ENCODE measurements at regions not wholly inside any gene's neighbourhood (a gene's known extent, or its start where the extent isn't known, plus 50 kb on each side); places are given as distances from the start of the nearest gene placed in this dataset.
A peak's percentile ranks its signal among the peaks of the same experiment; 100 is the strongest.

DNA sequence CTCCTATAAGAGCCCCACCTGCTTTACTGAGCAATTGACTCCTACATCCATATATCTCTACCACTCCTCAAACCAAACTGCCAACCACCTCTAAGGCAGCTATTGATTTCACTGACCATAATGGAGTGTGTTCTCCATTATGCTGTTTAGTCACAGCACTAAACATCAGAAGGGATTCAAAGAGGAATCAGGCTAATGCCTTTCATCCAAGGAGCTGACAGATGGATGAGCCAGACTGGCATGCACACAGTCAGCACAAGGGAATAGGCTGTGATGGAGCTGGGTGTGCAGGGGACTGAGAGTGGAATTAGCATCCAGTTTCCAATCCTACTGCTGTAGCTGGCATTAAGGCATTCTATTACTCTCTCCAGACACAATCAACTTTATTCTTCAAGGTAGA is 88.7 kb upstream of the CCL2 start:
- DNase-seq = no peak

DNA sequence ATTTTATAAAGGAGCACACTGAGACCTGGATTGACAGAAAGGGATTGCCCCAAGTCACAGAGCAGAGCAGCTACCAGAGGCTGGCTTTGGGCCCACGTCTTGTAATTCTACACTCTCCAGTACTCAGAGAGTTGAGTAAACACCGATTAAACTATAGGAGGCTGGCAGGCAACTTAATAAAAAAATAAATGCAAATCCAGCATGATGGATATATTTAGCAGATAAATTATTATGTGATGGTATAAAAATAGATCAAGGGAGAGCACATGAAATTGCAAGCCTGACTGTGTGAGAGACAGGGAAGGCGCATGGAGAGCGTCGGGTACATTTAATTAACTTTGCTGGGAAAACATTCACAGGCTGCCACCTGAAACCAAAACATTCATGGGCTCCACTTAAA is 87.7 kb upstream of the CCL2 start:
- DNase-seq = peak in 1 of 56 donors; percentile 5

DNA sequence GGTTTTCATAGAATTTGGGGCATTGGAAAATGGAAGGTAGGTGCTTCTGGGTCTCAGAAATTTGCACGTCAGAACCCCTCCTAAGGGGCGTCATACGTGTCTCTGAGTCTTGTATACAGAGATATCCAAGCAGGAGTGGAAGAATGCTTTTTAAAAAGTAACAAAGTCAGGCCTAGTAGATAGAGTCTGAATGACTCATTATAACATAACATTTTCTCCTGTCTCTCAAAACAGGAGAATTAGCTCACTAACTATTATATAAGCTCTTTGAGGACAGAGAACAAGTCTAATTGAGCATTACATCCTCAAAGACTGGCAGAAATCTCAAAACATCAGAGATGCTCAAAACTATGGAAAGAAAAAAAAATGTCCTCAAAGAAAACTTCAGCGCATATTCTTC is 86.1 kb upstream of the CCL2 start:
- DNase-seq = no peak

DNA sequence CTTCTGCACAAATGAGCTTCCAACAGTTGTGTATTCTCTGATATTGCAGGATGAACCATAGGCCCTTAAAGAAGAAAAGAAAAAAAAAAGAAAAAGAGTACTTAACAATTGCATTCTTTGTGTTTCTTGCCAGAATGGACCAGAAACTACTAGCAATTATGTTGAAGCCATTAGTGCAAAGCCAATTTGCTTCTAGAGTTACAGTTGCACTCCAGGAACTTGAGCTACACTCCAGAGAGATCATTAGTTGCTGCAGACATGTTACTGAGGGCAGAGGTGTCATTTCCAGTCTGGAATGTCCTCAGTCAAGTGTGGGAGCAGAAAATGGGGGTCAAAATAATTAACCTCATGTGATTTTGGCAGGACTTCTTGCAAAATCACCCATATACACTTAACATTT is 85.6 kb upstream of the CCL2 start:
- no peak for DNase-seq

DNA sequence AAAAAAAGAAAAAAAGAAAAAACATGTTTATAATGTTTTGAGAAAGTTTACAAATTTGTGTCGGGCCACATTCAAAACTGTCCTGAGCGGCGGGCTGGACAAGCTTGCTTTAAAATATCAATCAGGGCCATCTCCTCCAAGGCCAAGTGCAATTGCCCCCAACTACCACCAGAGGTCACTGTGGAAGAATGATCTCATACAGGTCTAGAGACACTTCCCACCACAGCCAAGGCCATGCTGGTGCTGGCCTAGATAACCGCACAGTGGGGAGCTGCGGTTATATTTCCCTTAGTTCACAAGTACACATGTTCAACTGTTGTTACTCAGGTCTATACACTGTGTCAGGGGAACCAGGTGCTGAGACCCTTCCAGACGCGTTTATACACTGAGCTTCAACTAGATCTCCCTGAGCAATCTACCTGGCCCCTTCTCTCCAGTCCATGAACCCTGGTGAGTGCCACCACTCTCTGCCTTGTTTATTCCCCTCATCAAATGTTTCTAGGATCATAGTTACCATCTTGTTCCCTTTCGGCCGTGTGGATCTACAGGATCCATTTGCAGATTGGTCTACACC is 83.8 kb upstream of the CCL2 start:
- peak in 13 of 56 donors; percentile 7 to 58 (median 19) for DNase-seq

DNA sequence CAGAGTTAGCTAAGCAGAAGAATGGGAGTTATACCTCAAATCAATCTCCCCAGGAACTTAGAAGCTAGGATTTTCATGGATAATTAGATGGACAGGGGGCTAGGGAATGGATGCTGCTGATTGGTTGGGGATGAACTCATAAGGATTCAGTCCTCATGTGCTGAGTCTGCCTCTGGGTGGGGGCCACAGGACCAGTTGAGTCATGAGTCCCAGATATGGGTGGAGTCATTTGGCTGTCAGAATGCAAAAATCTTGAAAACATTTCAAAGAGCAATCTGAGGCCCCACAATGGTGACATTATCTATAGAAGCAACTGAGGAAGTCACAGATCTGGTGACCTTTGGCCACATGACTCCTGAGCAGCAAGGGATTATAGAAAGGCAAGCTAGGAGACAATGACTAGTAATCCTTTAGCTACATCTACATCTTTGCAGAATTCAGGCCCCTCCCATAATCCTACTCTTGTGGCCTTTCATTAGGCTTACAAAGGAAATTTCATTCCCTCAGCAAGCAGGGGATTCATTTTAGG is 82.6 kb upstream of the CCL2 start:
- no peak for DNase-seq

DNA sequence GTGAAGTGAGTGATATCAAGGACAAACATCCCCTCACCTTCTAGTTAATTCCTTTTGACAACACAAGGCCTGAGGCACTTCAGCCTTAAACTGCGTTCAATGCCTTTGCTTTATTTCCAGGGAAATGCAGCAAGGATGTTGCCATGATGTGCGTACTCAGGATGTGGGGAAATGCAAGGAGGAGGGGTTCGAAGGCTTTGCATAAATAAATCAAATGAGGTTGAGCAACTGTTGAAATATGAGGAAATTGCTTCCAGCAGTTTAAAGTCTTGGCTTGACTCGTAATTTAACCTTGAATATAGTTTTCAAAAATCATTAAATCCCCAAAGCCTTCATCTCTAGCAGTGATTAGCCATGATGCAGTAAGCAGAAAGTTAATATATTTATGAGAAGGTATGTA is 81.8 kb upstream of the CCL2 start:
- no peak for DNase-seq

DNA sequence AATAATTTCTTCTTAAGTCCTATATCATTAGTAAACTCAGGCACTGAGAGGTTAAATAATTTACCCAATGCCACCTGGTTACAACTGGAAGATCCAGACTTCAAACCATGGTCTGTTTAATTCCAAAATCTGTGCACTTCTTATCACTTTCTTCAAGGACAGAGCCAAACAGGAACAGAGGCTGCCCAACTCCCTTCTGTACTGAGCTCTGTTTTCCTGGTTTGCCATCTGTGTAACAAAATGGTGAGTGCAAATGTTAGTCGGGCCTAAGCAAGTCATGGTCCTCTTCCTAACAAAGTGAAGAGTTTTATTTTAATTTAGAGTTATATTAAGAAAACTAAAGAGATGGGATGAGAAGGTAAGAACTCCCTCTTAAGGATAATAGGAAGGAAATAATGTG is 80.6 kb upstream of the CCL2 start:
- DNase-seq = no peak

DNA sequence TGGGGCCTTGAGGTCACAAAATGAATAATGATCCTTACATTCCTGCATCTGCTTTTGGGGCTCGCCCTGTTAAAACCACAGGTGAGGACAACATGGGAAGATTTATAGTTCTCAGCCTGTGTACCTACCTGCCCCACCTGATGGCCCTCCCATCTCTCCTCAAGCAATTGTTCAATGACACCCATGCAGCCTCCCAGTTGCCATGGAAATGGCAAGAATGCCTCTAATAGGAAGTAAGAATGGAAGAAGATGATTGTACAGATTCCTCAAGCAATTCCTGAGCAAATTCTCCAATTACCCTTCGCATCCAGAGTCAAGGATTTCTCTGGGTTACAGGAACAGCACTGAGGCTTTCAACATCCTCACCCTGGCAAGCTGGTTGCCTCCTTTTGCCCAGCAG is 78.6 kb upstream of the CCL2 start:
- peak in 8 of 56 donors; percentile 2 to 19 (median 11) for DNase-seq

DNA sequence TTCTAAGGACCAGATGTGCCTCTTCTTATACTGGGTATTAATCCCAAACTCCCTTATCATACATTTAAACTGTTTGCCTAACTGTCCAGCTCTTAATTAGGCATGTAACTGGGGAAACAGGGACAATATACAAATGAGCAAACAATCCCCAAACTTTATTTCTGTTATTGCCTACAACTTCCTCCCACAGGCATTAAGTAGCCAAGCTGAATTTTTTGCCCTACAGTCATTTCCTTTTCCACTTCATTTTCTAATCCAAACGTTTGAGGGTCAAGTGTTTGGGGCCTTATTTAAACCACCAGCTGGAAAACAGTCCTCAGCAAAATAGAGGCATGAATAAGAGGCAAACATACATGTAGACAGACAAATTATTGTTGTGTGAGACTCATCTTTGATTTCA is 77.4 kb upstream of the CCL2 start:
- DNase-seq = no peak

DNA sequence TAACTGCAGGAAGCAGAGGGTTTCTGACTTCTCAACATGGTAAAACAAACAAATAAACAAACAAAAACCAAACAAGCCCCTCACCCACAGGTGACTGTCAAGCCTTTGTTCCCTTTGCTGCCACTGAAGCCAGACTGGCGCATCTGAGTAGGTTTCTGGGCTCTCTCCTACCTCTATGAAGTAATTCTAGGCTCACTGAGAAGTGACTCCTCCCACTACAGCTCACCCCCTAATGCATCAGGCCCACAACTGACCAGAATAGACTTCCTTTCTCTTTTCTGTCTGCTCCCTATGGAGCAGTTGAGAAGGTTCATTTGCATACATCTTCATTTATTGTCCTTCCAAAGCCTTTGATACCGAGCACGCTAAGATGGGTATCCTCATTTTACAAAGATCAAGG is 77.0 kb upstream of the CCL2 start:
- no peak for DNase-seq

DNA sequence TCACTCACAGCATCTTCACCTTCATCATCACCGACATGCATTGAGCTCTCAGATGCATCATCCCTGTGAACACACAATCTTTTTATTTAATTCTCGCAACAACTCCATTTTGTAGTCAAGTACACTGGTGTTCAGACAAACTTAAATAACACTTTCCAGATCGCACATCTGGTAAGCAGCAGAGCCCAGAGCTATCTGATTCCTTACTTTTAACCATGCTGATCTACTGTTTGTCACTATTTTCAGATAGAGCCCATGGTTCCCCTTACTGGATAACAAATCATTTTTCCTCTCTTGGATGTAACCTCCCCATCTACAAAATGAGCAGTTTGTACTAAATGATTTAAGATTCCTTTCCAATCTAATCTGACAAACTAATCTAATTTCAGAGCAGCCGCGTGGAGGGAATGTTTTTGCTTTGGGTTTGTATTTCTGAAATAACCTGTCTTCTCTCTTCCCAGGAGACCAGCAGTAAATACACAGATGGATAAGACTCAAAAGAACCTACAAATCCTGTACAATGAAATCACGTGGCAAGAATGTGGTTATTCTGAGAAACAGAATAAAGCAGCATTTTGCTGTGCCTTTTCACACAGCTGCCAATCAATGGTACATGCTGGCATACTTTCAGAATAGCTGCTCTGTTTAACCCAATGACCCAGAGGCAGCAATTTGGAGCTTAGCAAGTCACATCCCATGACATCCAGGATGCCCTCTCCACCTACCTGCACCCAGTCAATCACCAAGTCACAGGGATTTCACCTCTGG is 72.9 kb upstream of the CCL2 start:
- DNase-seq = no peak

DNA sequence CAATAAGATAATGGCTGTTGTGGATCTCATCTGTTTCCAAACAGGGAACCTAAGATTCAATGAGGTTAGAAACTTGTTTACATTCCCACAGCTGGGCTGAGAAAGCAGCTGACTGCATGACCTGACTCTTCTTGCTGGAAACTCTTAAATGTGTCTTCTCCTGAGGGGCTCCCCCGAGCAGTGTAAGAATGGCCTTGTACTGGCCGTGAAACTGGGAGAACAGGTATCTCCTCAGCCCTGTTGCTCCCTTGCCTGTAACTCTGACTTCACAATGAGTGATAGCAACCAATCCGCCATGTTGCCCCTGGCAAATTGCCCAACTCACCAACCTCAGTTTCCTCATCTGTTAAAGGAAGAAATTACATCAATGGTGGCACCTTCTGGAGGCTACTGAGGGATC is 59.1 kb upstream of the CCL2 start:
- no peak for DNase-seq

DNA sequence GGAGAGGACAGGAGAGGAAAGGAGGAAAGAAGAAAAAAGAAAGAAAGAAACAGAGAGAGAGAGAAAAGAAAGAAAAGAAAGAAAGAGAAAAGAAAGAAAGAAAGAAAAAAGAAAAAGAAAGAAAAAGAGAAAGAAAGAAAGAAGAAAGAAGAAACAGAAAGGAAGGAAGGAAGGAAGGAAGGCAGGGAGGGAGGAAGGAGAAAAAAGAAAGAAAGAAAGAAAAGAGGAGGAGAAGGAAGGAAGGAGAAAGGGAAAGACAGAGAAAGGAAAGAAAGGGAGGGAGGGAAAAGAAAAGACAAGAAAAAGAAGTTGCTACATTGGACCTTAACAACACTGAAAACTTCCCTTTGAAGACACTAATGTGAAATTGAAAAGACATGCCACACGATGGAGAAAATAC is 56.6 kb upstream of the CCL2 start:
- DNase-seq = no peak

DNA sequence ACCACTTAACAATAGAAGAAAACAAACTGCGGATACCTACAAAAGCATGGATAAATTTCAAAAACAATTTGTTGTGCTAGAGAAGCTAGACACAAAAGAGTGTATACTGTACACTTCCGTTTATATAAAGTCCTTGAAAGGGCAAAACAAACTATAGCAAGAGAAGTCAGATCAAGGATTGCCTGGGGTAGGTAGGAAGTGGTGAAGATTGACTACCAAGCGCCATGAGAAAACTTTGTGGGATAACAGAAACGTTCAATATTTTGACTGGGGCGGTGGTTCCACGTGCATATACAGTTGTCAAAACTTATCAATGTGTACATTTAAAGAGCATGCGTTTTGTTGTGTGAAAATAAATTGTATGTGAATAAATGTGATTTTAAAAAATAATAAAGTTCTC is 55.6 kb upstream of the CCL2 start:
- no peak for DNase-seq

DNA sequence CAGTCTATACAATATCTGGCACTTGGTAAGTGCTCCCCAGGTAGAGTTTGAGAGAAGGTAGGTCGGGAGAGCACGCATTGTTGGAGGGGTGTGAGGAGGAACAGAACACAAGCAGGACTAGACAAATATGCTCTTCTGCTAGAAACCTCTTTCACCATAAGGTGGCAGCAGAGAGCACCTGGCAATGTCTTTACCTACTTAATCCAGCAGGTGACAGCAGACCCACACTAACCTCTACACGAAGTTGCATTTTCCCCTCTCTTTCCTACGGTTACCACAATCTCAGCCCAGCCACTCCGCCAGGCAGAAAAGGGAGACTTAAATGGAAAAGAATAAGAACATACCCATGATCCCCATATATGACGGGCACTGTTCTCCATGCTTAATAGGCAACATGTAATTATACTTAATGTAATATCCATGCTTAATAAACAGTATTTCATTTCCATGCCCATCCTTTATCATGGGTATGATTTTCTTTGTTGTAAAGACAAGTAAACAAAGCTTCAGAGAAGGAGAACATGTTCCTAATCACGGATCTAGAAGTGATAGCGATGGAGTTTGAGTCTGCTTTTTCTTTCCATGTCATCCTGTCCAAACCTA is 55.1 kb upstream of the CCL2 start:
- peak in 45 of 56 donors; percentile 1 to 78 (median 34) for DNase-seq

DNA sequence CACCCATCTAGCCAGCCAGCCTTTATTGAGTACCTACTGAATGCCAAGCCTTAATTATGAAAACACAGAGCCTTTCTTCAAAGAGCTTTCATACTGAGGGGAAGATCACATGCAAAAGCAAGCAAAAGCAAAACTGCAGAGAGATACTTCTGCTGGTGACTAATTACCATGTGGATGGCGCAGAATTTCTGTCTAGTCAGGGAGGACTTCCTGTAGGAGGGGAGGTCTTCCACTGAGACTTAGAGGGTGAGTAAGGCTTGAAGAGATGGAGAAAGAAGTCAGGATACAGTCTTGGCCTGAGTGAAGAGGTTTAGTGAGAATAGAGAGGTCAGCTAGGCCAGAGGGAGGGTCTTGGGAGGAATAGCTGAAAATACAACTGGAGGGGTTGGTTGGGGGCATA is 53.9 kb upstream of the CCL2 start:
- DNase-seq = no peak

DNA sequence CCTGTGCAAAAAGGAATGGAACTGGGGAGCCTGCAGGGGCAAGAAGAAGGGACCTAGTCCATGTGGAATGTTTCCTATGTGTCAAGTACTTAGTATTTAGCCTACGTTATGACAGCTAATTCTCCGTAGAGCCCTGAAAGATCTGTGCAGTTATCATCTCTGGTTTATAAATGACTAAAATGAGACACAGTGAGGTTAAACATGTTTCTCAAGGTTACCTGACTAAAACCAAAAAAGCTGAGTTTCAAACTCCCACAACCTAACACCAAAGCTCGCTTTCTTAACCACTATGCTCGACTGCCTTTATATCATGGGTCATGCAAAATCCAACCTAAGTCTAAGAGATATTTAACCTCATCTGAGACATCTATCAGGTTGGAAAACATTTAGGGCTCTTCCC is 53.3 kb upstream of the CCL2 start:
- DNase-seq = no peak

DNA sequence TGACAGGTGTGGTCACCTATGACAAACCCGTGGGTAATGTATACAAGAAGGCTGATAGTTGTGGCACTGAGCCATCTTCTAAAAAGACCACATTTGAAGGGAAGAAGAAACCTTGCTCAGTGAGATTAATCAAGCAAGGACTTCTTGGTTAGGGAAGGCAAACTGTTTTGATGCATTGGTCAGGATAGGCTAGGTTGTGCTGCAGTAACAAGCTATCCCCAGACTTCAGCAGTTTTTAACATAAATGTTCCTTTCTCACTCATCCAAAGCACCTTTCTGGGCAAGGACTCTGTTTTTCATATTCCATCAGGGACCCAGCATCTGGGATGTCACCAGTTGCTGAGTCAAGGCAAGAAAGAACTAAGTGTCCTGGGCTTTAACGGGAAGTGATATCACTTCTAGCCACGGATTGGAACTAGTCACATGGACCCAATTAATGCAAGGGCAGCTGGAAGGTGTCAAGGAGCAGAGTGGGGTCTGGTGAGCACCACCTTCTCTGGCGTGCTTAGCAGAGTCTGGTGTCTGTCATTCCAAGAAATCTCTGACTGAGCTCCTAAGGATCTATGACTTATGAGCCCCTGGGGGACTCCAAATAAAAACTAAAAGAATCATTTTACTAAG is 52.0 kb upstream of the CCL2 start:
- DNase-seq = no peak

DNA sequence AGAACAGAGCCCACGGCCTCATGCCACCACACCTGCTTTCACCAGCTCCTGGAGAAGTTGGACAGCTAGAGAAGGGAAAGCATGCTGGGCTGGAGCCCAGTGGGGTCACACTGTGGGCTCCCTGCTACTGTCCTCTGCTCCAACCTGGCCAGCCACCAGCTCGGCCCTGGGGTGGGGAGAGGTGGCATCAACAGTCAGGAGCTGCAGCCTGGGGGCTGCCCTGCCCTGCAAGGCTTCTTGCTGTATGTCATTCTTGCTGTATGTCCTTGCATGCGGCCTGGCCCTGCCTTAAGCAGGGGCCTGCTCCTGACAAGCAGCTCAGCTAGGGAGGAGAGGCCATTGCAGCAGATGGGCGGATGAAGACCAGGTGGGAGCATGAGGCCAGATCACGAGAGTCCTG is 50.7 kb upstream of the CCL2 start:
- DNase-seq = no peak
